Adrenal gland (tissue), 9 donors: ENCODE measurements at regions not wholly inside any gene's neighbourhood (a gene's known extent, or its start where the extent isn't known, plus 50 kb on each side); places are given as distances from the start of the nearest gene placed in this dataset.
"Not testable (repeated sequence)": the region's sequence is repeated elsewhere in the genome, so short reads cannot be mapped to it uniquely, and the experiment has no call there.

ENCODE experiments used
- DNase-seq, 7 donors: peaks; one replicate each; pipeline ENCODE4 v3.0.0-alpha.2; 2019 to 2020
- H3K27ac ChIP-seq, 5 donors: fragments of 200-600 bp; sonication (generic) in 4 of 5; 1 replicate in 3 of 5; 2 replicates in 2 of 5; pipeline versions ENCODE4 v1.5.1 to v1.8.0; 2016 to 2020; ENCODE audit warnings: mild to moderate bottlenecking in 1 of 5
- H3K27me3 ChIP-seq: fragments of 200-600 bp; 2 replicates; pipeline ENCODE4 v1.8.0; 2021
- H3K36me3 ChIP-seq, 2 donors: fragments of 200-600 bp; replicated peaks in 1 of 2; 1 replicate in 1 of 2; 2 replicates in 1 of 2; pipeline versions ENCODE4 v1.5.1 to v1.8.0; 2018 to 2022
- H3K4me1 ChIP-seq, 2 donors: fragments of 200-600 bp; replicated peaks in 1 of 2; 1 replicate in 1 of 2; 2 replicates in 1 of 2; pipeline versions ENCODE4 v1.5.1 to v1.8.0; 2018 to 2021
- H3K4me3 ChIP-seq, 4 donors: fragments of 200-600 bp; sonication (generic) in 3 of 4; one replicate each; pipeline ENCODE4 v1.5.1; 2016 to 2018
- H3K9me3 ChIP-seq, 3 donors: fragments of 200-600 bp; sonication (generic) in 1 of 3; replicated peaks in 1 of 3; 1 replicate in 2 of 3; 2 replicates in 1 of 3; pipeline versions ENCODE4 v1.5.1 to v1.8.0; 2016 to 2021
- CTCF ChIP-seq, 6 experiments: fragments of 450-650 bp in 4 of 6; fragments of 200-600 bp in 2 of 6; sonication (generic) in 1 of 6; IDR thresholded peaks; 1 replicate in 5 of 6; 2 replicates in 1 of 6; pipeline versions ENCODE4 v1.5.1 to v1.8.0; 2016 to 2021; ENCODE audit warnings: antibody characterized with exemption in 6 of 6, mild to moderate bottlenecking in 2 of 6, moderate library complexity in 1 of 6
- POLR2A ChIP-seq, 2 donors: fragments of 450-650 bp; IDR thresholded peaks; one replicate each; pipeline ENCODE4 v1.6.1; 2017; ENCODE audit warnings: antibody characterized with exemption in 2 of 2, mild to moderate bottlenecking in 2 of 2, moderate library complexity in 1 of 2
- WGBS, 4 donors: extraction: QIAGEN DNeasy Blood & Tissue Kit in 2 of 4; methylation state at CpG; one replicate each; pipeline versions ENCODE4 v1.1.5 to v1.1.7; 2013 to 2017; 5-methylcytosine and 5-hydroxymethylcytosine counted together
- intact Hi-C, 2 donors: fragments of 100-400 bp; cut with DNase I; formaldehyde crosslinking; loops; one replicate each; pipeline versions ENCODE4 v1.14.1 to v1.15.0; 2022 to 2023
- donor health status: healthy with polysubstance abuse.
- donor health status: Bipolar disorder and iron deficiency.
- donor health status: DM: yes; HTN: yes; CAD: no.
- donor health status: DM: no; HTN: no; CAD: no.
- donor health status: DM: no; HTN: no; CAD: no.

GRCh38 chr10:120209124-120209762, 247.8 kb upstream of the PLPP4 start:
- no peak overlapping the region for H3K4me3 ChIP-seq
- no peak for TF ChIP-seq POLR2A (IDR thresholded peaks at IDR 0.05)
- no peak for TF ChIP-seq CTCF (IDR thresholded peaks at IDR 0.05)
- DNase-seq, result no peak
- H3K27ac ChIP-seq, result no peak overlapping the region
- H3K4me1 ChIP-seq, result no peaks in the 10 kb centered on the region
- 55 to 64% (median 57%) methylated on average over 7 of the region's 7 CpGs for WGBS, 4 donors
- no peaks in the 10 kb centered on the region for H3K36me3 ChIP-seq
- intact Hi-C loops, result no loop called here
- no peaks in the 10 kb centered on the region for H3K27me3 ChIP-seq
- H3K9me3 ChIP-seq, result no peaks in the 10 kb centered on the region

- TF ChIP-seq CTCF (IDR thresholded peaks at IDR 0.05) (no peak), POLR2A (IDR thresholded peaks at IDR 0.05) (no peak)
- Histone ChIP-seq H3K4me1 (no peaks in the 10 kb centered on the region), H3K4me3 (no peak overlapping the region), H3K27ac (no peak overlapping the region), H3K36me3 (no peaks in the 10 kb centered on the region), H3K27me3 (no peaks in the 10 kb centered on the region), H3K9me3 (no peaks in the 10 kb centered on the region)
- intact Hi-C loops, result no loop called here
- no peak for DNase-seq
- WGBS, 4 donors, result 77 to 91% (median 89%) methylated on average over 2 of the region's 2 CpGs
These were observed 244.8 kb upstream of the PLPP4 start for GRCh38 chr10:120212275-120212674.

GRCh38 chr10:120213283-120213682, 243.7 kb upstream of the PLPP4 start:
- DNase-seq, H3K27me3 ChIP-seq, H3K4me3 ChIP-seq, H3K4me1 ChIP-seq, H3K36me3 ChIP-seq, H3K9me3 ChIP-seq, H3K27ac ChIP-seq, intact Hi-C loops: not testable (repeated sequence)
- 68 to 77% (median 73%) methylated on average over 2 of the region's 2 CpGs for WGBS, 4 donors

GRCh38 chr10:120217736-120218135, 239.3 kb upstream of the PLPP4 start:
- Histone ChIP-seq H3K27me3 (no peaks in the 10 kb centered on the region), H3K27ac (no peak overlapping the region), H3K4me1 (no peaks in the 10 kb centered on the region), H3K4me3 (no peak overlapping the region), H3K9me3 (peaks cover 0 to 3% (median 0%) of the 10 kb centered on the region in 3 donors), H3K36me3 (no peaks in the 10 kb centered on the region)
- intact Hi-C loops, result no loop called here
- no peak for DNase-seq
- TF ChIP-seq CTCF (IDR thresholded peaks at IDR 0.05) (no peak), POLR2A (IDR thresholded peaks at IDR 0.05) (no peak)
- WGBS, 4 donors, result 14 to 52% (median 35%) methylated on average over 3 of the region's 3 CpGs

GRCh38 chr10:120221873-120222485, 235.0 kb upstream of the PLPP4 start:
- intact Hi-C loops, result no loop called here
- H3K27me3 ChIP-seq, result no peaks in the 10 kb centered on the region
- peak in 1 of 6 experiments; percentile 15 for TF ChIP-seq CTCF (IDR thresholded peaks at IDR 0.05)
- no peak for TF ChIP-seq POLR2A (IDR thresholded peaks at IDR 0.05)
- DNase-seq, result no peak
- no peak overlapping the region for H3K4me3 ChIP-seq
- no peaks in the 10 kb centered on the region for H3K4me1 ChIP-seq
- peaks cover 0 to 3% (median 0%) of the 10 kb centered on the region in 3 donors for H3K9me3 ChIP-seq
- WGBS, 4 donors, result 52 to 62% (median 56%) methylated on average over 4 of the region's 4 CpGs
- H3K27ac ChIP-seq, result no peak overlapping the region
- H3K36me3 ChIP-seq, result no peaks in the 10 kb centered on the region
